T-helper 1 cell treated with Interleukin-12 subunit alpha and Interleukin-12 subunit beta and Interleukin-4 antibody, amounts not matched to agents 30 μg/mL and 1 μg/mL, for 36 hours (primary cell): ENCODE measurements at regions not wholly inside any gene's neighbourhood (a gene's known extent, or its start where the extent isn't known, plus 50 kb on each side); places are given as distances from the start of the nearest gene placed in this dataset.

ENCODE experiments used
- H3K27ac Mint-ChIP-seq: one replicate; pipeline ENCODE4 v1.8.0; 2021; ENCODE audit warnings: mild to moderate bottlenecking, mixed read lengths
- H3K27me3 Mint-ChIP-seq: one replicate; pipeline ENCODE4 v1.8.0; 2021; ENCODE audit warnings: low read depth, mixed read lengths
- H3K36me3 Mint-ChIP-seq: one replicate; pipeline ENCODE4 v1.8.0; 2021; ENCODE audit warnings: low read depth, mixed read lengths
- H3K4me1 Mint-ChIP-seq: one replicate; pipeline ENCODE4 v1.8.0; 2021; ENCODE audit warnings: low read depth, mixed read lengths
- H3K4me3 Mint-ChIP-seq: one replicate; pipeline ENCODE4 v1.8.0; 2021; ENCODE audit warnings: mild to moderate bottlenecking, moderate library complexity, mixed read lengths
- H3K9me3 Mint-ChIP-seq: one replicate; pipeline ENCODE4 v1.8.0; 2021; ENCODE audit warnings: mixed read lengths

DNA sequence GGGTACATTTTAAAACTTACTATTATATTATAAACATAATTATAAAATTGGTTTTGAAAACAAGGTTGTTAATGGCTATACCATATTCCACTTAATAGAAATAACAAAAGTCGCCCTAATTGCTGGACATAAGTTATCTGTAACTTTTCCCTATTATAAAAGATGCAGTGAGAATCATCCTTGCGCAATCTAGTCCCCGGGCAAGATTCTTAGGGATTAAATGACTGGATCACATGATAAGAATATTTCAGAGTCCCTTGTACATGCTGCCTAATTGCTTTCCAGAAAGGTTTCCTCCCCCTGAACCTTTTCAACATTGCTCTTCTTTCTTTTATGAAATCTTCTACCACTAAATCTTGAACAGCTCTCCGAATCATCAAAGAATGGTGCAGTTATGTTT, 479.8 kb upstream of the MKI67 start:
- no peaks in the 10 kb centered on the region for H3K4me1 Mint-ChIP-seq
- H3K27ac Mint-ChIP-seq = no peak overlapping the region
- peaks cover 2% of the 10 kb centered on the region for H3K27me3 Mint-ChIP-seq
- H3K36me3 Mint-ChIP-seq = no peaks in the 10 kb centered on the region
- H3K4me3 Mint-ChIP-seq = no peak overlapping the region
- H3K9me3 Mint-ChIP-seq = no peaks in the 10 kb centered on the region

DNA sequence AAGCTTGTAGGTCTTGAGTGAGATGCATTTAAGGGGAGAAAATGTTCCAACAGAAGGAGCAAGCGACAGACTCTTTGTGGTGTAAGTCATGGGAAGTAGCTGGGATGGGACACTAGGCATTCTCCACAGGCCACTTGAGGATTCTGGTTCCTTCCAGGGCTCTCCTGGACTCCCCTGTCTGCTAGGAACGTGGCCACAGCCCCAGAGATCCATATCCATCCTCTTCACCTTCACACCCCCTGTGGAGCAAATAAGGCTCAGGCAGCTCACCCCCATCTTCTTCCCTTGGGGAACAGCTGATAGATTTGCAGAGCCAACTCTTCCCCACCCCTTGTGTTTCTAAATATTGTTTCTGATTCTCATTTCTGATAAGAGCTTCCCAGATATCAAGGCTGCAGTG, 482.6 kb upstream of the MKI67 start:
- H3K27ac Mint-ChIP-seq = no peak overlapping the region
- no peaks in the 10 kb centered on the region for H3K36me3 Mint-ChIP-seq
- H3K9me3 Mint-ChIP-seq = no peaks in the 10 kb centered on the region
- H3K4me1 Mint-ChIP-seq = no peaks in the 10 kb centered on the region
- H3K27me3 Mint-ChIP-seq = no peaks in the 10 kb centered on the region
- no peak overlapping the region for H3K4me3 Mint-ChIP-seq

DNA sequence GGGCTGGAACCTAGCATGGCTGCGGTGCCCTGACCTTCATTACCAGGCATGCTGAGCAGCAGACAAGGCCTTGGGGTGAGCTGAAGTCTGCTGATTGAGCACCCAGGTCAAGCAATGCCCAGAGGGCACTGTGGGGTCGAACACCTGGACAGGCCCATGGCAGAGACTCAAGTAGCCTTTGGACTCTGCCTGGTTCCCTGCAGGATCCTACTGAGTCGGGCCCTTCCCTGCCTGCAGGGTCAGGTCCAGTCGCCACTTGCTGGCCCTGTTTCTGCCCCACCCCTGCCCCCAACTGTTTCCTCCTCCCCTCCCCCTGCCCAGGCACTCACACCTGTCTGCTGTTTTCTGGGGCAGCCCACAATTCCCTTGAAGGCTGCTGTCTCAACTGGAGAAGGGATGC, 483.2 kb upstream of the MKI67 start:
- Mint-ChIP-seq H3K36me3 (no peaks in the 10 kb centered on the region), H3K27ac (no peak overlapping the region), H3K27me3 (no peaks in the 10 kb centered on the region), H3K4me3 (no peak overlapping the region), H3K9me3 (no peaks in the 10 kb centered on the region), H3K4me1 (no peaks in the 10 kb centered on the region)

DNA sequence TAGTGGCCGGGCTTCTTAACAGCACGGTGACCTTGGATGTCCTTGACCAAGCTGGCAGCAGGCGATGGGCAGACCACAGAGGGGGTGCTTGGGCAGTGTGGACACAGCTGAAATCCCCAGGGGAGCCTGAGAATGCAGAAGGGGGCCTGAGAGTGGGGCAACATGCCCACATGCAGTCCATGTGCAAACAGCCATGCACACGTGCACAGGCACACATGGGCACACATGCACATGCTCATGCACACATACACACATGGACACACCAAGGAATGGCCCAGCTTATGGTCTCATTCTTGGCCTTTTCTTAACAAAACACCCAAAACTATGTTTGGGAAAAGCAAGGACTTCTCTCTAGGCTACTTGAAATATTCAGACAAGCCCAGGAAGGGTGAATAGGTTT, 483.9 kb upstream of the MKI67 start:
- Mint-ChIP-seq H3K27me3 (no peaks in the 10 kb centered on the region), H3K9me3 (no peaks in the 10 kb centered on the region), H3K4me3 (no peak overlapping the region), H3K27ac (no peak overlapping the region), H3K36me3 (no peaks in the 10 kb centered on the region), H3K4me1 (no peaks in the 10 kb centered on the region)

DNA sequence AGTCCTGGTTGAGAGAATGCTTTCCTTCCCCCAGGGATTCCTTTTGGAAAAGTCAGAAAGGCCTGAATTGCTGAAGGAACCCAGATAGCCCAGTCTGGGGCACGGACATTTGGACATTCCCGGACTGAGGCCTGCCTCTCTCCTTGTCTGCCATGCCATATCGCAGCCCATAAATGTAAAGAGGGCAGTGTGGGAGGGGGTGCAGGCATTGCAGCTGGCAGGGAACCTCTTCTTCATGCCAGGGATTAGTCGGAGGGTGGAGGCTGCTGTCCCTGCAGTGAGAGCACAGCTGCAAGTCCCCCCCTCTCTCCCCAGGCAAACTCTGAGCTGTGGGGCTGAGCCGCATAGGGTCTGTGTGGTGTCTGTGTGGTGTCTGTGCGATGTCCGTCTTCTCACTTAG, 486.0 kb upstream of the MKI67 start:
- H3K4me1 Mint-ChIP-seq = no peaks in the 10 kb centered on the region
- no peaks in the 10 kb centered on the region for H3K27me3 Mint-ChIP-seq
- H3K36me3 Mint-ChIP-seq = no peaks in the 10 kb centered on the region
- no peaks in the 10 kb centered on the region for H3K9me3 Mint-ChIP-seq
- no peak overlapping the region for H3K27ac Mint-ChIP-seq
- no peak overlapping the region for H3K4me3 Mint-ChIP-seq

DNA sequence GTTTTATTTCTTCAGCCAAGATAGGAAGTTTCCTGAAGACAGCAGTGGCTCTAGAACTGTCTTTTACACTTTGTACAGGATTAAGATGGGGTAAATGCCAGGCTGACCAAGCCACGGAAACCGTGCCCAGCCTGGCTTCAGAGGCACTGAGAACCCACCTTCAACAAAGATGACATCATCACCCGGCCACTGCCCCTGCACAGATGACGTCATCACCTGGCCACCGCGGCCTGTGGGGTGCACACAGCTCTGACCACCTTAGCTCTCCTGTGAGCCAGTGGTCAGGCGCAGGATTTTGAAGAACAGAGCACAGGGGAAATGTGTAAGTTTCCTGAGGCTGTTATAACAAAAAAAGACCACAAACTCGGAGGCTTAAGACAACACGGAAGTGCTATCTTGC, 486.4 kb upstream of the MKI67 start:
- Mint-ChIP-seq H3K36me3 (no peaks in the 10 kb centered on the region), H3K4me1 (no peaks in the 10 kb centered on the region), H3K4me3 (no peak overlapping the region)

DNA sequence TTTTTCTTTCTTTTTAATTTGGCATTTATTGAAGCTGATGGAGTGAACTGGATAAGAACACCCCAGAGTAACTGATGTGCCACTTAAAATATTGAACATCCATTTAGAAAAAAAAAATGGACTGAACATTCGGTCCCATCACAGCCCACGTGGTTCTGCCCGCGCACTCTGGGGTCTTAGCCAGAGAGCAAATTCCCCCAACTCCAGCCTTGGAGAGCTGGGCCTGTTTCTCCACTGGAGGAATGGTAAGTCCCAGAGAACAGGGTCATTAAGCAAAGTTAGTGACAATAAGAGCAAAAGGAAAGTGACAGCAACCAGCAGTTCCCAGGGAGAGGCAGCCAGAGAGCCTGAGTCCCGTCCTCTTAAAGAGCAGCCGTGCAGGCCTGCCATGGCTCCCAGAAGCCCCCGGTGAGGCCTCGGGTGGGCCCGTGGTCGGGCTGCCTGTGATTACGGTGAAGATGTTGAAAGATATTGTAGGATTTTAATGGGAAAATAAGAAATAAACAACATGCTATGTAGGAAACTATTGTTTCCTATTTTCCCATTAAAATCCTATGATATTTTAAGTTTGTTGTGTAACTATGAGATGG, 487.9 kb upstream of the MKI67 start:
- H3K9me3 Mint-ChIP-seq = no peaks in the 10 kb centered on the region
- H3K4me1 Mint-ChIP-seq = no peaks in the 10 kb centered on the region
- no peak overlapping the region for H3K27ac Mint-ChIP-seq
- no peak overlapping the region for H3K4me3 Mint-ChIP-seq
- H3K36me3 Mint-ChIP-seq = no peaks in the 10 kb centered on the region
- no peaks in the 10 kb centered on the region for H3K27me3 Mint-ChIP-seq

More for the DNA sequence above, 486.4 kb upstream of the MKI67 start:
- no peaks in the 10 kb centered on the region for H3K27me3 Mint-ChIP-seq
- no peak overlapping the region for H3K27ac Mint-ChIP-seq
- H3K9me3 Mint-ChIP-seq = no peaks in the 10 kb centered on the region

DNA sequence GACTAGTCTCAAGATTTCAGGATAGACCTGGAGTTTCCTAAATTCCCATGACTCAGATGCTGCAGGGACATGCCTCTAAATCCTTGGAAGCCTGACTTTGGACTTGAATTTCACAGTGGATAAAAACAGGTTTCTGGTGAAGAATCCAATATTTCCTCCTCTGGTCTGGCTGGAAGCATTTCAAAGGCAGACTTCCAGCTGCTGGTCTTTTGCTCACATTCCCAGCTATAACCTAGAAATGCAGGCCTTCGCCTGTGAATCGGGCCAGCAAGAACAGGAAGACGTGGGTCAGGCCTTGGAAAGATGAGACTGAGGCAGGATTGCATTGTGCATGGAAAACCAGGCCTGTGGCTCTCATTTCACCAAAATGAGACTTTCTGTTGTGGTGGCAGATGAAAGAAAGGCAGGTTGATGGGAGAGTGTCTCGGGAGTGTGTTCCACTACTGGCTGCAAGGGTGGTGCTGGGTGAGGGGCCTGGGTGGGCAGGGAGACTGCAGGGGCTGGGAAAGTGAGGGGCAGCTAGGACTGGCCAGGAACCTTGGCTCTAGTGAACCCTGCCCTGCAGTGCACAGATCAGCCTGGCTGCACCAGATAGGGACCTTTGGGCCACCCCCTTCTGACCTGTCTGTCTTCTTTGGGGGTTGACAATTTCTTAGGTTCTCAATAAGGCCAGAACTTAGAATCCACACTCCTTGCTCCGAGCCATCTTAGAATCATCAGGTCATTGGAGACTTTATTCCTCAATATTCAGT, 488.8 kb upstream of the MKI67 start:
- no peaks in the 10 kb centered on the region for H3K27me3 Mint-ChIP-seq
- H3K4me1 Mint-ChIP-seq = no peaks in the 10 kb centered on the region
- H3K9me3 Mint-ChIP-seq = no peaks in the 10 kb centered on the region
- no peaks in the 10 kb centered on the region for H3K36me3 Mint-ChIP-seq
- no peak overlapping the region for H3K4me3 Mint-ChIP-seq
- no peak overlapping the region for H3K27ac Mint-ChIP-seq

DNA sequence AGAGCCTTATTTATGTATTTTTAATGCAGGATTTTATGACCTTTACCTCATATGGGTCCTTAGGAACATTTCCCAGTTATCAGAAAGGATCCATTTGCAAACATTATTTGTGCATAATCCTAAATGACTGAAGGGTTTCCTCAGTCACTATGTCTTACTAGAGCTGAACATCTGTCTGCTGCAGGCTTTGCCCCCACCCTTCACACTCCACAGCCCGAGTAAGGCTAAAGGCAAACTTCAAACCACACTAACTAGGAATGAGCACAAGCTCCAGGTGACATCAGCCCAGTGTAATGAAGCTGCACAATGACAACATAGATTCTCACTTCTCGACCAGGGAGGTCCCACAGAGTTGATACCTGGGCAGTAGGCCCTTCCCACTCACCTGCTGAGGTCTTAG, 491.3 kb upstream of the MKI67 start:
- Mint-ChIP-seq H3K27me3 (no peaks in the 10 kb centered on the region), H3K9me3 (no peaks in the 10 kb centered on the region), H3K4me3 (no peak overlapping the region)

DNA sequence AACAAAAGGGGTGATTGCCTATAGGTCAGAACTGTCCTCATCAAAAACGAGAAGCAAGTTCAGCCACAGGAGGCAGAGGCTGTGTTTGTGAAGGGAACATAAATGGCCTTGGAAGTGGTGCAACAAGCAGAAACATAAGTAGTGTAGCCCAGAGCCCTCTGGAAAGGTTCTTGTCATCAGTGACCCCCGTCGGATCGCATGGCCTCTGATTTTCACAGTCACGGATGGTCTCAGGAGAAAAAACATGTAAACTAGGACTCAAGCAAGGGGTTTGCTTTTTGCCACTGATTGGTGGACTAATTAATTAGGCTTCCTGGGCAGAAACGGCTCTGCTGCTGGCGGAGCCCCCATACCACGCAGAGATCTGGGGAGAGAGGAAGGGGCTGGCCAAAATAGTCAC, 496.5 kb upstream of the MKI67 start:
- Mint-ChIP-seq H3K4me1 (no peaks in the 10 kb centered on the region), H3K27me3 (no peaks in the 10 kb centered on the region), H3K9me3 (no peaks in the 10 kb centered on the region), H3K27ac (no peak overlapping the region), H3K4me3 (no peak overlapping the region), H3K36me3 (no peaks in the 10 kb centered on the region)

More for the DNA sequence above, 491.3 kb upstream of the MKI67 start:
- H3K27ac Mint-ChIP-seq = no peak overlapping the region
- no peaks in the 10 kb centered on the region for H3K36me3 Mint-ChIP-seq
- no peaks in the 10 kb centered on the region for H3K4me1 Mint-ChIP-seq

DNA sequence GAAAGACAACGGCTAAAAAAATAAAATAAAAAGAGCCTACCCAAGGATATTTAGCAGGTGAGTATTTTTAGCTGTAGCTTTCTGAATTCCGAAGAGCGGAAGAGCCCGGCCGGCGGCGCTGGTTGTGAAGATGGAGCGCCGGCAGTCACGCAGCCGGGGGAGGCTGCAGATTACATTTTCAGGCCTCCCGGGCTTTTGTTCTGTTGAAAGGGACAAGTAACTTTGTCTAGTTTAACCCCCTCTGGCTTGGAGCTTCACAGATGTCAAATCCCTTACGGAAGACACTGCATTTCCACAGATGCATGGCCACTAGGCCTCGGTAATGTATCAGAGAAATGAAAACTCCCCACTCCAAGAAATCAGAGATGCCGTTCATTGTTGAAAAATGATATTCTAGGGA, 497.6 kb upstream of the MKI67 start:
- H3K9me3 Mint-ChIP-seq = no peaks in the 10 kb centered on the region

DNA sequence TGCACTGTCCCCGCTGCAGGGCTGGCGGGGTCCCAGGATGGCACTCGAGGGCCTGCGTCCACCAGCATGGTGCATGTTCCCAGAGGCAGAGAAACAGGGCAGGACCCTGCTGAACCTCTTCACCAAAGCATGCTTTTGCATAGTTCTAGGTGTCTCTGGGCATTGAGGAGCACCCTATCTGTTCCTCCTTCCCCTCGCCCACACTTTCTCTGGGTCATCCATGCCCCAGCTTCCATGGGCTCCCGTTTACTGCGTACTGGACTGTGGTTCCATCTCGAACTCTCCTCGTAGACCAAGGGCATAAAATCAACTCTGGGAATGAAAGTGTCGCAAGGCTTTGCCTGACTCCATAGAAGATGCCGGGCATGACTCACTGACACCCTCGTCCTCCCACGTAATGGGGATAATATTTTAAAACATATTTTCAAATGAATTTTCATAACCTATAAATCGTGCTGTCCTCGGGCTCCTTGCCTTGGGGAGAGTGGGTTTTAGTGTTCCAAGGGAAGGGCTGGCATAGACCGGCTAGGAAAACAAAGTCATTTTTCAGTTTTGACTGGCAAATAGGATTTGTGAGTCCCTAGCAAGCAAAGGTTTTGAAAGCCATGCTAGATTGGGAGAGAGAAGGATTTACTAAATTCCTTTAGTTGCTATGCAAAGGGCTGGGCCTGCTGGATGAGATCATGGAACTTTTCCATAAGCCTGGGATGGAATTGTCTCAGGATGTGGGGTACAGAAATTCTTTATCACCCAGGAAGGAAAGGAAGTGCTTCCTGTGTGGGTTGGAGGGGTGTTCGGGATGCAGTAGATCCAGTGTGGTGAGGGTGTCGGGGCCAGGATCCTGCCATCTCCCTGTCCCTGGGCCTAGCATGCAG, 498.7 kb upstream of the MKI67 start:
- H3K27ac Mint-ChIP-seq = no peak overlapping the region
- H3K4me1 Mint-ChIP-seq = no peaks in the 10 kb centered on the region
- H3K27me3 Mint-ChIP-seq = no peaks in the 10 kb centered on the region
- H3K4me3 Mint-ChIP-seq = no peak overlapping the region
- H3K9me3 Mint-ChIP-seq = no peaks in the 10 kb centered on the region
- no peaks in the 10 kb centered on the region for H3K36me3 Mint-ChIP-seq

More for the DNA sequence above, 497.6 kb upstream of the MKI67 start:
- Mint-ChIP-seq H3K36me3 (no peaks in the 10 kb centered on the region), H3K27ac (no peak overlapping the region), H3K4me3 (no peak overlapping the region), H3K4me1 (no peaks in the 10 kb centered on the region), H3K27me3 (no peaks in the 10 kb centered on the region)

DNA sequence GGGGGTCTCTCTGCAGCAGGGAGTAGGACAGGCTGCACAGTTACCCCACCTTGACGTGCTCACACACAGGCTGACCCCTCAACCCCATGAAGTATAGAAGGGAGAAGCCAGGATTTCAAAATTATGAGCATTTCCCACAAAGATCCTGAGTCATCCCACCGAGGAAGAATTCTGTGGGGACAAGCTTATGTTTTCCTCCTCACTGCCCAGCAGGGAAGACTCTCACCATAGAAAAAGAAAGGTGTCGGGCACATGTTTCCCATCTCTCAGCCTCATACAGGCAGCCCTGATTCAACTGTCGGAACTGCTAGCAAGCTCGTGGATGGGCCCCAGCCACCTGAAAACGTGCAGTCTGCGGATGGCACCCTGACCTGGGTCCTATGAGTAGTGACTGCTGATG, 499.7 kb upstream of the MKI67 start:
- no peak overlapping the region for H3K4me3 Mint-ChIP-seq
- no peaks in the 10 kb centered on the region for H3K4me1 Mint-ChIP-seq
- no peaks in the 10 kb centered on the region for H3K9me3 Mint-ChIP-seq
- no peak overlapping the region for H3K27ac Mint-ChIP-seq
- no peaks in the 10 kb centered on the region for H3K27me3 Mint-ChIP-seq
- no peaks in the 10 kb centered on the region for H3K36me3 Mint-ChIP-seq

DNA sequence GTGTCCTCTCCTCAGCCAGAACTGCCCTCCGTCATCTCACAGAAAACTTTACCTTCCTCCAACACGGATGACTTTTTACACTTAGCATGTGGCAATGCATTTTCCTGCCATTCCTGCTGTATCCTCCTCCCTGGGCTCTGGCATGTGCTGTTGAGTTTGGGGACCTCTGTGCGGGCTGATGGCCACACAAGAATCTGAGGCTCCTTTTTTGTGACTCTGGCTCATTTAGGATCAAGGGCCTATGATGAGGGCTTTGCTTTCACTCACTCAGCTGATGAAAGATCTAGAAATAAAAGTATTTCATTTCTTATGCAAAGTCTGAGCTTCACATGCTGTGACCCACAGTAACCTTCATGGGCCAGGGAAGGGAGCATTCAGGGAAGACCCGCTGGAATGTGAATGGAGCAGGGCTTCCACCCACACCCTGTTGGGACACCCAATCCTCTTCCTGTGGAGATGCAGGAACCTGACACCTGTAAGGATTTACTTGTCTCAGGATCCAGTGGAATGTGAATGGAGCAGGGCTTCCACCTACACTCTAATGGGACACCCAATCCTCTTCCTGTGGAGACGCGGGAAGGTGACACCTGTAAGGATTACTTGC, 500.3 kb upstream of the MKI67 start:
- Mint-ChIP-seq H3K36me3 (no peaks in the 10 kb centered on the region), H3K4me3 (no peak overlapping the region), H3K27ac (no peak overlapping the region), H3K4me1 (no peaks in the 10 kb centered on the region), H3K9me3 (no peaks in the 10 kb centered on the region), H3K27me3 (no peaks in the 10 kb centered on the region)
